Lung (tissue), 11 donors: ENCODE measurements at regions not wholly inside any gene's neighbourhood (a gene's known extent, or its start where the extent isn't known, plus 50 kb on each side); places are given as distances from the start of the nearest gene placed in this dataset.

Experiments
- ATAC-seq: fragments of 200-7000 bp; cut with Tn5 transposase; one replicate; pipeline ENCODE4 v1.9.1; 2020; ENCODE audit warnings: moderate number of reproducible peaks; ENCODE audit not compliant: insufficient read depth, low FRiP score
- DNase-seq, 3 donors: peaks; one replicate each; pipeline ENCODE4 v3.0.0-alpha.2; 2013 to 2017
- H3K27ac ChIP-seq, 2 donors: one replicate each; pipeline ENCODE4 v1.5.1; 2013; ENCODE audit warnings: mild to moderate bottlenecking in 2 of 2, moderate library complexity in 2 of 2, control low read depth in 1 of 2, inconsistent platforms in 1 of 2, low read depth in 1 of 2, low read length in 1 of 2
- H3K27me3 ChIP-seq, 3 donors: one replicate each; pipeline ENCODE4 v1.5.1; 2013; ENCODE audit warnings: low read length in 2 of 3; ENCODE audit not compliant: control insufficient read depth in 3 of 3, insufficient read depth in 3 of 3
- H3K36me3 ChIP-seq, 4 donors: one replicate each; pipeline ENCODE4 v1.5.1; 2013; ENCODE audit warnings: low read length in 4 of 4, mild to moderate bottlenecking in 1 of 4, moderate library complexity in 1 of 4; ENCODE audit not compliant: control insufficient read depth in 4 of 4, insufficient read depth in 4 of 4
- H3K4me1 ChIP-seq, 5 donors: one replicate each; pipeline ENCODE4 v1.5.1; 2013; ENCODE audit warnings: low read length in 5 of 5, mild to moderate bottlenecking in 2 of 5, moderate library complexity in 1 of 5; ENCODE audit not compliant: control insufficient read depth in 5 of 5, insufficient read depth in 5 of 5
- H3K4me3 ChIP-seq: one replicate; pipeline ENCODE4 v1.5.1; 2013; ENCODE audit warnings: mild to moderate bottlenecking, control low read depth, moderate library complexity
- H3K9ac ChIP-seq, 2 donors: one replicate each; pipeline ENCODE4 v1.5.1; 2013; ENCODE audit warnings: low read length in 2 of 2, control low read depth in 1 of 2; ENCODE audit not compliant: insufficient read depth in 1 of 2
- H3K9me3 ChIP-seq, 4 donors: one replicate each; pipeline ENCODE4 v1.5.1; 2013; ENCODE audit warnings: low read length in 3 of 4, mild to moderate bottlenecking in 1 of 4, moderate library complexity in 1 of 4; ENCODE audit not compliant: control insufficient read depth in 4 of 4, insufficient read depth in 3 of 4
- CTCF ChIP-seq: IDR thresholded peaks from 2 replicates; pipeline ENCODE4 v1.5.1; 2012; ENCODE audit warnings: mild to moderate bottlenecking; ENCODE audit errors: control extremely low read depth, extremely low read depth
- WGBS, 2 donors: extraction: QIAGEN DNeasy Blood & Tissue Kit; methylation state at CpG; one replicate each; pipeline ENCODE4 v1.1.7; 2013; 5-methylcytosine and 5-hydroxymethylcytosine counted together
- donor health status: control.
- donor health status: control.
- donor health status: Bipolar disorder and iron deficiency.
- donor health status: healthy.
- donor health status: DM: yes; HTN: yes; CAD: no.

- no peak for ATAC-seq
- Histone ChIP-seq H3K9ac (no peak overlapping the region), H3K27ac (no peak overlapping the region), H3K27me3 (no peaks in the 10 kb centered on the region), H3K36me3 (no peaks in the 10 kb centered on the region), H3K4me1 (no peaks in the 10 kb centered on the region), H3K4me3 (no peak overlapping the region), H3K9me3 (no peaks in the 10 kb centered on the region)
- 52 to 58% methylated on average over 3 of the region's 3 CpGs for WGBS, 2 donors
- TF ChIP-seq CTCF, result no peak
- no peak for DNase-seq
Observed at GRCh38 chr4:97279391-97279790, 863.9 kb downstream of the STPG2 start.

GRCh38 chr4:97300561-97300960, 842.7 kb downstream of the STPG2 start:
- no peak for DNase-seq
- Histone ChIP-seq H3K9ac (no peak overlapping the region), H3K27ac (no peak overlapping the region), H3K4me1 (no peaks in the 10 kb centered on the region), H3K36me3 (no peaks in the 10 kb centered on the region), H3K9me3 (peaks cover 0 to 19% (median 5%) of the 10 kb centered on the region in 4 donors), H3K4me3 (no peak overlapping the region), H3K27me3 (no peaks in the 10 kb centered on the region)
- TF ChIP-seq CTCF, result no peak
- ATAC-seq, result no peak
- 41 to 82% methylated on average over 2 of the region's 2 CpGs for WGBS, 2 donors

GRCh38 chr4:97305351-97305750, 837.9 kb downstream of the STPG2 start:
- Histone ChIP-seq H3K4me1 (no peaks in the 10 kb centered on the region), H3K36me3 (no peaks in the 10 kb centered on the region), H3K9ac (no peak overlapping the region), H3K4me3 (no peak overlapping the region), H3K27me3 (no peaks in the 10 kb centered on the region), H3K27ac (no peak overlapping the region), H3K9me3 (peaks cover 0 to 3% (median 1%) of the 10 kb centered on the region in 4 donors)
- ATAC-seq (no peak), DNase-seq (no peak)
- TF ChIP-seq CTCF, result no peak
- 66 to 83% methylated on average over 2 of the region's 2 CpGs for WGBS, 2 donors

GRCh38 chr4:97309121-97309520, 834.2 kb downstream of the STPG2 start:
- Histone ChIP-seq H3K9ac (no peak overlapping the region), H3K4me1 (no peaks in the 10 kb centered on the region), H3K4me3 (no peak overlapping the region), H3K27me3 (no peaks in the 10 kb centered on the region), H3K9me3 (no peaks in the 10 kb centered on the region), H3K27ac (no peak overlapping the region), H3K36me3 (no peaks in the 10 kb centered on the region)
- DNase-seq (no peak), ATAC-seq (no peak)
- no peak for TF ChIP-seq CTCF
